ENCODE measurements at regions not wholly inside any gene's neighbourhood (a gene's known extent, or its start where the extent isn't known, plus 50 kb on each side); places are given as distances from the start of the nearest gene placed in this dataset.
A peak's percentile ranks its signal among the peaks of the same experiment; 100 is the strongest.
"Not testable (repeated sequence)": the region's sequence is repeated elsewhere in the genome, so short reads cannot be mapped to it uniquely, and the experiment has no call there.

DNA sequence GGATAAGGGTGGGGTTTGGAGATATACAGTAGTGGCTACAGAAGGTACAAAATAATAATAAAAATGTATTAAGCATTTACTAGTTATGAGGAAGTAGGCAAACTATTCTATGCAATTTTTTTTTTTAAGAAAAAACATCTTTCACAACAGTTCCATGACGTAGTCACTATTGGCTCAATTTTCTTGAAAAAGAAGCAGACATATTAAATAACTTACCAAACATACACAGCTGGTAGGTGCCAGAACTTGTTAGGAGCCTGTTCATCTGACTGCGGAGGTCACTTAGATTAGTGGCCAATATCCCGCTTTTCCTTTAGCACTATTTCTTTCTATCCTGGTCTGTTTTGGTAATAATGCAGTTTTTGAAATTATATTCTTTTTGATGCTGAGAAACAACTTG is 593.5 kb downstream of the KCTD12 start:
- H3K27me3 ChIP-seq, result no peaks in the 10 kb centered on the region
- 86 to 93% methylated on average over 3 of the region's 3 CpGs for WGBS, 2 donors
- no peaks in the 10 kb centered on the region for H3K9me3 ChIP-seq
- H3K4me3 ChIP-seq, result no peak overlapping the region
- peaks cover 0 to 16% (median 0%) of the 10 kb centered on the region in 4 donors for H3K4me1 ChIP-seq
- no peak overlapping the region for H3K27ac ChIP-seq
- H3K36me3 ChIP-seq, result no peaks in the 10 kb centered on the region
- no peak for DNase-seq (ENCODE audit: low spot score in 2 of 2)
- no peak for TF ChIP-seq EP300 (IDR thresholded peaks at IDR 0.05)
- TF ChIP-seq, protein P1, sequence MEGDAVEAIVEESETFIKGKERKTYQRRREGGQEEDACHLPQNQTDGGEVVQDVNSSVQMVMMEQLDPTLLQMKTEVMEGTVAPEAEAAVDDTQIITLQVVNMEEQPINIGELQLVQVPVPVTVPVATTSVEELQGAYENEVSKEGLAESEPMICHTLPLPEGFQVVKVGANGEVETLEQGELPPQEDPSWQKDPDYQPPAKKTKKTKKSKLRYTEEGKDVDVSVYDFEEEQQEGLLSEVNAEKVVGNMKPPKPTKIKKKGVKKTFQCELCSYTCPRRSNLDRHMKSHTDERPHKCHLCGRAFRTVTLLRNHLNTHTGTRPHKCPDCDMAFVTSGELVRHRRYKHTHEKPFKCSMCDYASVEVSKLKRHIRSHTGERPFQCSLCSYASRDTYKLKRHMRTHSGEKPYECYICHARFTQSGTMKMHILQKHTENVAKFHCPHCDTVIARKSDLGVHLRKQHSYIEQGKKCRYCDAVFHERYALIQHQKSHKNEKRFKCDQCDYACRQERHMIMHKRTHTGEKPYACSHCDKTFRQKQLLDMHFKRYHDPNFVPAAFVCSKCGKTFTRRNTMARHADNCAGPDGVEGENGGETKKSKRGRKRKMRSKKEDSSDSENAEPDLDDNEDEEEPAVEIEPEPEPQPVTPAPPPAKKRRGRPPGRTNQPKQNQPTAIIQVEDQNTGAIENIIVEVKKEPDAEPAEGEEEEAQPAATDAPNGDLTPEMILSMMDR (IDR thresholded peaks at IDR 0.05), result no peak
- no peak for TF ChIP-seq POLR2A (IDR thresholded peaks at IDR 0.05)

DNA sequence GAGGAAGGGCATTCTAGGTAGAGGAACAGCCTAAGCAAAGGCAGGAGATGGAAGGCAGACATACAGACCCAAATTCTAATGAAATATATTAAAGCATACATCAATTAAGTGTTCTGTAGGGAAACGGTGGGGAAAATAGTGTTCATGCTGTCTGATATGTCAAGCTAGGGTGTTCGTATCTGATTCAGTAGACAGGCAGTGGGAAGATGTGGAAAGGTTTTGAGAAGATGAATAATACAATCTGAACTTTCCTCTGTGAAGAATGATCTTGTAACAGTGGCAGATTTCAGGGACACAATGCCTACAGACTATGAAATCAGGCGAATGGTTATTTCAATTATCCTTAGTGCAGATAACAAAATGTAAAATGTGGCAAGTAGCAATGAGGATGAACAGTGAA is 594.2 kb downstream of the KCTD12 start:
- H3K27ac ChIP-seq, result no peak overlapping the region
- TF ChIP-seq EP300 (IDR thresholded peaks at IDR 0.05), result no peak
- H3K4me1 ChIP-seq, result peaks cover 0 to 20% (median 0%) of the 10 kb centered on the region in 4 donors
- 88 to 95% methylated on average over 3 of the region's 3 CpGs for WGBS, 2 donors
- no peaks in the 10 kb centered on the region for H3K27me3 ChIP-seq
- H3K4me3 ChIP-seq, result no peak overlapping the region
- no peaks in the 10 kb centered on the region for H3K9me3 ChIP-seq
- no peak for DNase-seq (ENCODE audit: low spot score in 2 of 2)
- H3K36me3 ChIP-seq, result no peaks in the 10 kb centered on the region

DNA sequence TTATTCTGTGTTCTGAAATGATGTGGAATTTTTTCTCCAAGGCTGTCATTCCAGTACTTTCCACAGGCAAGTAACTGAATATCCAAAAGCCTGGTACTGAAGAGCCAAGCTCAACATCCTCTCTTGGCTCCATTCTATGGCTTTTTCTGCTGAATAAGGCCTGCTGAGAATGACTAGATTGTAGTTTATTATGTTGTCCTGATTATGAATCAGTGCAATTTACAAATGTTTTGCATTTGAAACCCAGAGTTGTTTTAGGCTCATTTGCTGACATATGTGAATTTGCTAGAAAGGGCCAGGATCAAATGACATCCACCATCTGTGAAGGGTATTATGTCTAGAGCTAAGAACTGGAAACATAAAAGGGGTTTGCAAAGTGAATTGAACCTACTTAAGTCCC is 596.6 kb downstream of the KCTD12 start:
- Histone ChIP-seq H3K4me1 (peaks cover 0 to 25% (median 0%) of the 10 kb centered on the region in 4 donors), H3K4me3 (no peak overlapping the region), H3K27ac (no peak overlapping the region), H3K36me3 (no peaks in the 10 kb centered on the region), H3K27me3 (no peaks in the 10 kb centered on the region), H3K9me3 (no peaks in the 10 kb centered on the region)
- DNase-seq (ENCODE audit: low spot score in 2 of 2), result no peak
- TF ChIP-seq EP300 (IDR thresholded peaks at IDR 0.05) (no peak), POLR2A (IDR thresholded peaks at IDR 0.05) (no peak)
- TF ChIP-seq, protein P1 (IDR thresholded peaks at IDR 0.05), result no peak

DNA sequence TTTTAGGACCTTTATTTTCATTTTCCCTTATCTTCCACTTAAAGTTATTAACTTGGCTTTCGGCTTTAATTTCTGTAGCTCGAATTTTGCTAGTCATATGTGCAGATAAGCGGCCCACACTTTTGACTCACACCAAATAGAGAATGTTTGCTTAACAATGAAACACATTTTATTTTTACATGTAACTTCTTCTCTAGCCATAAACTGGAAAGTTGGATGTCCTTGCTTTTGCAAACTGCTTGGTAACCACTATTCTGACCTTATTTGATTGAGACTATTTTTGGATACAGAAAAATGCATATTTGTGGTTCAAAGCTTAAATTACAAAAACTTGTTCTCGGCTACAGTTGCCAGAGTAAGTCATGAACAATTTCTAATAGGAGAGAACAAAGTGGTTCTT is 600.0 kb downstream of the KCTD12 start:
- TF ChIP-seq EP300 (IDR thresholded peaks at IDR 0.05) (no peak), POLR2A (IDR thresholded peaks at IDR 0.05) (no peak)
- TF ChIP-seq, protein P1 (IDR thresholded peaks at IDR 0.05), result no peak
- Histone ChIP-seq H3K36me3 (no peaks in the 10 kb centered on the region), H3K4me1 (peaks cover 0 to 13% (median 0%) of the 10 kb centered on the region in 4 donors), H3K4me3 (no peak overlapping the region), H3K27me3 (no peaks in the 10 kb centered on the region), H3K9me3 (no peaks in the 10 kb centered on the region), H3K27ac (peak overlapping the region in 2 of 4 donors; percentile 26 to 40)
- WGBS, 2 donors, result 45 to 55% methylated on average over 4 of the region's 4 CpGs
- no peak for DNase-seq (ENCODE audit: low spot score in 2 of 2)

DNA sequence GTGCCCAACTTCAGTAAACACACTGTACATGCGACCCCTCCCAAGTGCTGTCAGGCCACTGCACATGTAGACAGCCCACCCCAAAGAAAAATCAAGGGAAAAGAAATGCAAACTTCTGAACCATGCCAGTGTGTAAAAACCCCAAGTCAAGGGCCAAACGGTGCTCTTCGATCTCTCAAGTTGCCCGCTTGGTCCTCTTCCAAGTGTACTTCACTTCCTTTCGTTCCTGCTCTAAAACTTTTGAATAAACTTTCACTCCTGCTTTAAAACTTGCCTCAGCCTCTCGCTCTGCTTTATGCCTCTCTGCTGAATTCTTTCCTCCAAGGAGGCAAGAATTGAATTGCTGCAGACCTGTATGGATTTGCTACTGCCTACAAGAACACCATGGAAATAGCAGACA is 600.7 kb downstream of the KCTD12 start:
- WGBS, 2 donors, result 90 to 91% methylated on average over 6 of the region's 6 CpGs
- TF ChIP-seq, protein P1 (IDR thresholded peaks at IDR 0.05), result no peak
- no peak for TF ChIP-seq EP300 (IDR thresholded peaks at IDR 0.05)
- no peak for TF ChIP-seq POLR2A (IDR thresholded peaks at IDR 0.05)
- no peak for DNase-seq (ENCODE audit: low spot score in 2 of 2)
- no peak overlapping the region for H3K4me3 ChIP-seq
- H3K4me1 ChIP-seq, result peaks cover 0 to 13% (median 0%) of the 10 kb centered on the region in 4 donors
- H3K36me3 ChIP-seq, result no peaks in the 10 kb centered on the region
- no peak overlapping the region for H3K27ac ChIP-seq
- H3K27me3 ChIP-seq, result no peaks in the 10 kb centered on the region
- H3K9me3 ChIP-seq, result no peaks in the 10 kb centered on the region

DNA sequence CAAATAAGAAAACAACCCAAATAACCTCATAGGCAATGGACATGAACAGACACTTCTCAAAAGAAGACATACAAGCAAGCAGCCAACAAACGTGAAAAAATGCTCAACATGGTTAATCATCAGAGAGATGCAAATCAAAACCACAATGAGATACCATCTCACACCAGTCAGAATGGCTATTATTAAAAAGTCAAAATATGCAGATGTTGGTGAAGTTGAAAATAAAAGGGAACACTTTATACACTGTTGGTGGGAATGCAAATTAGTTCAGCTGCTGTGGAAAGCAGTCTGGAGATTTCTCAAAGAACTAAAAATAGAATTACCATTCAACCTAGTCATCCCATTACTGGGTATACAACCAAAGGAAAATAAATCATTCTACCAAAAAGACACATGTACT is 606.4 kb downstream of the KCTD12 start:
- H3K27me3 ChIP-seq; H3K27ac ChIP-seq; DNase-seq (ENCODE audit: low spot score in 2 of 2); H3K36me3 ChIP-seq; H3K4me1 ChIP-seq; H3K4me3 ChIP-seq; H3K9me3 ChIP-seq: not testable (repeated sequence)
- WGBS, 2 donors, result 53 to 63% methylated on average over 1 of the region's 1 CpG

Data from tibial nerve (tissue), 4 donors.